H1 (cell line): ENCODE measurements at regions not wholly inside any gene's neighbourhood (a gene's known extent, or its start where the extent isn't known, plus 50 kb on each side); places are given as distances from the start of the nearest gene placed in this dataset.
A peak's percentile ranks its signal among the peaks of the same experiment; 100 is the strongest.

ENCODE experiments used
- CTCF ChIA-PET: fragments of 300-600 bp; sonication (Branson Sonifier 250); formaldehyde crosslinking; loops from one replicate; lab custom pipeline; 2021; ENCODE audit not compliant: partially characterized antibody; lab: Charles Lee
- POLR2A ChIA-PET: fragments of 300-600 bp; sonication (Branson Sonifier 250); formaldehyde crosslinking; loops from one replicate; lab custom pipeline; 2021; ENCODE audit warnings: inconsistent platforms; ENCODE audit not compliant: partially characterized antibody; lab: Charles Lee
- DNase-seq, 2 experiments: peaks; one replicate each; pipeline versions ENCODE4 v3.0.0 to v3.0.0-alpha.2; 2010 to 2022; ENCODE audit warnings: low spot score in 2 of 2, low read depth in 1 of 2, mixed read lengths in 1 of 2
- FAIRE-seq: peaks from 2 replicates; lab custom pipeline; 2011; peaks lifted over from hg19 to GRCh38; lab: Jason Lieb, UNC
- H2AFZ ChIP-seq: 2 replicates; pipeline ENCODE4 v1.8.1; 2012; ENCODE audit warnings: low read length, inconsistent platforms
- H2AK5ac ChIP-seq: 2 replicates; pipeline ENCODE4 v1.6.1; 2013; ENCODE audit warnings: low read depth, low read length
- H2BK120ac ChIP-seq: replicated peaks from 2 replicates; pipeline ENCODE3; 2013; ENCODE audit warnings: low read depth, low read length, inconsistent platforms
- H2BK12ac ChIP-seq: 2 replicates; pipeline ENCODE4 v1.6.1; 2013; ENCODE audit warnings: low read depth, low read length
- H2BK15ac ChIP-seq: 2 replicates; pipeline ENCODE4 v1.6.1; 2013; ENCODE audit warnings: low read length
- H2BK20ac ChIP-seq: 2 replicates; pipeline ENCODE4 v1.6.1; 2013; ENCODE audit warnings: low read length
- H2BK5ac ChIP-seq: 2 replicates; pipeline ENCODE4 v1.6.1; 2013; ENCODE audit warnings: low read depth, low read length
- H3K14ac ChIP-seq: 2 replicates; pipeline ENCODE4 v1.6.1; 2013; ENCODE audit warnings: inconsistent platforms; ENCODE audit not compliant: insufficient read length
- H3K18ac ChIP-seq: 2 replicates; pipeline ENCODE4 v1.6.1; 2013; ENCODE audit warnings: low read length; ENCODE audit errors: extremely low read depth
- H3K23ac ChIP-seq: 2 replicates; pipeline ENCODE4 v1.6.1; 2013; ENCODE audit warnings: inconsistent platforms; ENCODE audit not compliant: insufficient read length
- H3K23me2 ChIP-seq: 2 replicates; pipeline ENCODE4 v1.6.1; 2013; ENCODE audit warnings: low read depth, low read length
- H3K27ac ChIP-seq: 2 replicates; pipeline ENCODE4 v1.6.1; 2011; ENCODE audit warnings: low read depth, low read length, inconsistent platforms
- H3K27me3 ChIP-seq, 4 experiments: replicated peaks in 1 of 4; 1 replicate in 1 of 4; 2 replicates in 3 of 4; pipeline versions ENCODE4 v1.6.1 to v1.8.1; 2011 to 2013; ENCODE audit warnings: low read length in 3 of 4, mild to moderate bottlenecking in 3 of 4, inconsistent platforms in 2 of 4, mixed read lengths in 2 of 4, moderate library complexity in 1 of 4; ENCODE audit not compliant: control insufficient read depth in 3 of 4, insufficient read depth in 3 of 4; ENCODE audit errors: extremely low read depth in 1 of 4
- H3K36me3 ChIP-seq, 4 experiments: 2 replicates each; pipeline versions ENCODE4 v1.6.1 to v1.8.1; 2011 to 2013; ENCODE audit warnings: mild to moderate bottlenecking in 4 of 4, low read length in 3 of 4, moderate library complexity in 2 of 4, control low read depth in 1 of 4, inconsistent platforms in 1 of 4; ENCODE audit not compliant: insufficient read depth in 4 of 4, control insufficient read depth in 2 of 4
- H3K4ac ChIP-seq: replicated peaks from 2 replicates; pipeline ENCODE3; 2013; ENCODE audit warnings: low read length, low read depth, mixed read lengths, inconsistent platforms; ENCODE audit not compliant: insufficient read length
- H3K4me1 ChIP-seq, 4 experiments: replicated peaks in 1 of 4; 1 replicate in 1 of 4; 2 replicates in 3 of 4; pipeline versions ENCODE4 v1.6.1 to v1.8.1; 2011 to 2013; ENCODE audit warnings: low read length in 3 of 4, inconsistent platforms in 2 of 4, mixed read lengths in 1 of 4; ENCODE audit not compliant: insufficient read depth in 4 of 4, control insufficient read depth in 3 of 4
- H3K4me2 ChIP-seq, 2 experiments: 2 replicates each; pipeline versions ENCODE4 v1.6.1 to v1.8.1; 2011 to 2013; ENCODE audit warnings: low read depth in 2 of 2, low read length in 2 of 2, control low read depth in 1 of 2, inconsistent platforms in 1 of 2, mild to moderate bottlenecking in 1 of 2; ENCODE audit not compliant: insufficient read depth in 1 of 2
- H3K4me3 ChIP-seq, 4 experiments: fragments of 200-600, 300-600 bp in 1 of 4; sonication (generic), shearing (Covaris generic), sonication (Bioruptor Twin) in 1 of 4; 2 replicates each; pipeline versions ENCODE4 v1.5.1 to v1.8.1; 2011 to 2016; ENCODE audit warnings: low read length in 4 of 4, low read depth in 3 of 4, control low read depth in 2 of 4, inconsistent platforms in 2 of 4, mild to moderate bottlenecking in 2 of 4, mixed read lengths in 1 of 4, moderate library complexity in 1 of 4; ENCODE audit not compliant: insufficient read depth in 2 of 4; ENCODE audit errors: extremely low read depth in 1 of 4
- H3K56ac ChIP-seq: replicated peaks from 2 replicates; pipeline ENCODE3; 2013; ENCODE audit warnings: low read depth, mild to moderate bottlenecking, mixed read lengths, low read length, inconsistent platforms; ENCODE audit not compliant: insufficient read length
- H3K79me1 ChIP-seq: 2 replicates; pipeline ENCODE4 v1.6.1; 2013; ENCODE audit warnings: low read depth, low read length, control low read depth
- H3K79me2 ChIP-seq, 2 experiments: 2 replicates each; pipeline versions ENCODE4 v1.6.1 to v1.8.1; 2012 to 2013; ENCODE audit warnings: low read length in 2 of 2, mild to moderate bottlenecking in 2 of 2, inconsistent platforms in 1 of 2; ENCODE audit not compliant: insufficient read depth in 2 of 2, control insufficient read depth in 1 of 2
- H3K9ac ChIP-seq, 4 experiments: replicated peaks in 1 of 4; 1 replicate in 1 of 4; 2 replicates in 3 of 4; pipeline versions ENCODE4 v1.6.1 to v1.8.1; 2011 to 2013; ENCODE audit warnings: low read depth in 3 of 4, low read length in 3 of 4, control low read depth in 2 of 4, mild to moderate bottlenecking in 2 of 4, moderate library complexity in 2 of 4, inconsistent platforms in 1 of 4; ENCODE audit errors: extremely low read depth in 1 of 4
- H3K9me3 ChIP-seq, 2 experiments: 2 replicates each; pipeline versions ENCODE4 v1.6.1 to v1.8.1; 2012 to 2013; ENCODE audit warnings: mild to moderate bottlenecking in 2 of 2, moderate library complexity in 2 of 2, control low read depth in 1 of 2, inconsistent platforms in 1 of 2, low read depth in 1 of 2, low read length in 1 of 2, mixed read lengths in 1 of 2; ENCODE audit not compliant: insufficient read depth in 2 of 2
- H4K20me1 ChIP-seq, 2 experiments: replicated peaks in 1 of 2; 2 replicates each; pipeline versions ENCODE3 to v1.8.1; 2011 to 2013; ENCODE audit warnings: inconsistent platforms in 2 of 2, low read length in 2 of 2, mild to moderate bottlenecking in 1 of 2; ENCODE audit not compliant: insufficient read depth in 2 of 2, control insufficient read depth in 1 of 2
- H4K5ac ChIP-seq: 2 replicates; pipeline ENCODE4 v1.6.1; 2013; ENCODE audit warnings: low read length, low read depth, mixed read lengths, inconsistent platforms; ENCODE audit not compliant: insufficient read length
- H4K8ac ChIP-seq: 2 replicates; pipeline ENCODE4 v1.8.0; 2013; ENCODE audit warnings: mild to moderate bottlenecking, moderate library complexity, low read length, inconsistent platforms; ENCODE audit not compliant: insufficient read depth; ENCODE audit errors: extremely low read depth
- H4K91ac ChIP-seq: replicated peaks from 2 replicates; pipeline ENCODE3; 2013; ENCODE audit warnings: low read length, mixed read lengths, inconsistent platforms; ENCODE audit not compliant: insufficient read length
- CTCF ChIP-seq, 3 experiments: IDR thresholded peaks; 1 replicate in 2 of 3; 2 replicates in 1 of 3; pipeline versions ENCODE4 v1.5.1 to v1.6.1; 2011; ENCODE audit warnings: low read length in 3 of 3, mild to moderate bottlenecking in 3 of 3, inconsistent platforms in 2 of 3, low read depth in 1 of 3, moderate library complexity in 1 of 3; ENCODE audit not compliant: insufficient read depth in 1 of 3; ENCODE audit errors: control extremely low read depth in 1 of 3
- MAX ChIP-seq: IDR thresholded peaks from 2 replicates; pipeline ENCODE4 v1.6.1; 2012; ENCODE audit warnings: inconsistent platforms
- RAD21 ChIP-seq, 2 experiments: IDR thresholded peaks in 1 of 2; conservative IDR thresholded peaks in 1 of 2; 2 replicates each; pipeline ENCODE4 v1.6.1; 2011; ENCODE audit warnings: low read depth in 2 of 2, low read length in 2 of 2, improper control_type of control experiment in 1 of 2, inconsistent platforms in 1 of 2, mild to moderate bottlenecking in 1 of 2, moderate library complexity in 1 of 2
- SIX5 ChIP-seq: IDR thresholded peaks from 2 replicates; pipeline ENCODE4 v1.6.1; 2011; ENCODE audit warnings: mild to moderate bottlenecking, low read depth, low read length
- WGBS, 2 experiments: shearing (Covaris generic) in 1 of 2; methylation state at CpG; one replicate each; pipeline versions ENCODE4 v1.1.6 to v1.1.7; 2013 to 2015; ENCODE audit warnings: low lambda C conversion rate in 2 of 2, mixed read lengths in 2 of 2, inconsistent platforms in 1 of 2, low coverage in 1 of 2, missing lambda C conversion rate in 1 of 2; ENCODE audit not compliant: insufficient replicate concordance in 2 of 2, insufficient coverage in 1 of 2, insufficient read length in 1 of 2; ENCODE audit errors: extremely low coverage in 1 of 2, missing lambda C conversion rate in 1 of 2; 5-methylcytosine and 5-hydroxymethylcytosine counted together

- 0 out of 2 replicates have a peak, but pooled peaks have one; percentile 11 for TF ChIP-seq MAX
- TF ChIP-seq SIX5 = no peak
- peak in 1 of 3 experiments; percentile 4; a peak in 1 of 4 replicates for TF ChIP-seq CTCF (IDR thresholded peaks at IDR 0.05; ENCODE audit: control extremely low read depth in 1 of 3, insufficient read depth in 1 of 3, low read depth in 1 of 3, low read length in 3 of 3)
- peak; percentile 11 to 21; a peak in 2 of 4 replicates for TF ChIP-seq RAD21 (IDR thresholded peaks at IDR 0.05 in 1 of 2, conservative IDR thresholded peaks at IDR 0.05 in 1 of 2; ENCODE audit: low read depth in 2 of 2, low read length in 2 of 2)
- peak in 1 of 2 experiments; percentile 25 for DNase-seq
- H2BK5ac ChIP-seq = no peak overlapping the region
- H4K5ac ChIP-seq = no peak overlapping the region
- H3K18ac ChIP-seq = no peak overlapping the region
- H3K4me2 ChIP-seq = no peak overlapping the region
- no peak overlapping the region for H3K23ac ChIP-seq
- no peak for FAIRE-seq
- H3K9ac ChIP-seq = no peak overlapping the region
- no peak overlapping the region for H4K8ac ChIP-seq
- H3K4me1 ChIP-seq = peaks cover 0 to 4% (median 0%) of the 10 kb centered on the region in 4 experiments; a peak in 1 of 7 replicates
- POLR2A ChIA-PET = no interaction called here
- H2AFZ ChIP-seq = peak overlapping the region; percentile 28; the same call in 1 of the 2 replicates
- no peak overlapping the region for H2AK5ac ChIP-seq
- no peak overlapping the region for H2BK15ac ChIP-seq
- no peaks in the 10 kb centered on the region for H3K79me2 ChIP-seq
- H3K14ac ChIP-seq = no peak overlapping the region
- WGBS, 2 experiments = 85% methylated on average over 4 of the region's 4 CpGs; no CpG with 5 or more reads in 1 of the 2 experiments
- no peaks in the 10 kb centered on the region for H3K36me3 ChIP-seq
- no peak overlapping the region for H2BK12ac ChIP-seq
- no peaks in the 10 kb centered on the region for H4K20me1 ChIP-seq
- no peak overlapping the region for H2BK120ac ChIP-seq
- no peak overlapping the region for H3K27ac ChIP-seq
- no peaks in the 10 kb centered on the region for H3K9me3 ChIP-seq
- H3K79me1 ChIP-seq = no peaks in the 10 kb centered on the region
- H2BK20ac ChIP-seq = no peak overlapping the region
- no peak overlapping the region for H4K91ac ChIP-seq
- CTCF ChIA-PET = interaction anchor here (0.9 kb wide), 1 partner anchor 10 kb away, joined by 3 read pairs; no protein-coding TSS in a partner anchor
- H3K4ac ChIP-seq = no peak overlapping the region
- H3K23me2 ChIP-seq = no peaks in the 10 kb centered on the region
- no peak overlapping the region for H3K4me3 ChIP-seq
- H3K56ac ChIP-seq = no peak overlapping the region
- no peaks in the 10 kb centered on the region for H3K27me3 ChIP-seq
Measured at GRCh38 chr6:40011844-40012243, 77.6 kb upstream of the MOCS1 start.
